Cardiac muscle cell (in vitro differentiated cells and primary cell): ENCODE measurements at regions not wholly inside any gene's neighbourhood (a gene's known extent, or its start where the extent isn't known, plus 50 kb on each side); places are given as distances from the start of the nearest gene placed in this dataset.

Experiments
- DNase-seq, 2 donors: peaks; one replicate each; pipeline versions ENCODE4 v3.0.0 to v3.0.0-alpha.2; 2010 to 2017; ENCODE audit warnings: low read depth in 1 of 2, low spot score in 1 of 2
- H3K27ac ChIP-seq: fragments of 200-600 bp; sonication (generic); 2 replicates; pipeline ENCODE4 v1.5.1; 2016
- H3K27me3 ChIP-seq: fragments of 200-600 bp; sonication (generic); 2 replicates; pipeline ENCODE4 v1.6.0; 2016; ENCODE audit warnings: control low read depth
- H3K36me3 ChIP-seq: fragments of 200-600 bp; sonication (generic); 2 replicates; pipeline ENCODE4 v1.5.1; 2016; ENCODE audit warnings: control low read depth
- H3K4me1 ChIP-seq: fragments of 200-600 bp; sonication (generic); 2 replicates; pipeline ENCODE4 v1.8.1; 2017; ENCODE audit warnings: low read depth, mild to moderate bottlenecking, mixed run types
- H3K4me3 ChIP-seq: fragments of 200-600 bp; sonication (generic); 2 replicates; pipeline ENCODE4 v1.5.1; 2016; ENCODE audit warnings: mild to moderate bottlenecking
- H3K9me3 ChIP-seq: fragments of 200-600 bp; sonication (generic); 2 replicates; pipeline ENCODE4 v1.5.1; 2017; ENCODE audit warnings: low read depth, mild to moderate bottlenecking, control low read depth
- TF ChIP-seq, protein P1 (sequence below): IDR thresholded peaks from 2 replicates; pipeline ENCODE4 v1.5.1; 2012; ENCODE audit warnings: low read depth, mild to moderate bottlenecking, low read length

DNA sequence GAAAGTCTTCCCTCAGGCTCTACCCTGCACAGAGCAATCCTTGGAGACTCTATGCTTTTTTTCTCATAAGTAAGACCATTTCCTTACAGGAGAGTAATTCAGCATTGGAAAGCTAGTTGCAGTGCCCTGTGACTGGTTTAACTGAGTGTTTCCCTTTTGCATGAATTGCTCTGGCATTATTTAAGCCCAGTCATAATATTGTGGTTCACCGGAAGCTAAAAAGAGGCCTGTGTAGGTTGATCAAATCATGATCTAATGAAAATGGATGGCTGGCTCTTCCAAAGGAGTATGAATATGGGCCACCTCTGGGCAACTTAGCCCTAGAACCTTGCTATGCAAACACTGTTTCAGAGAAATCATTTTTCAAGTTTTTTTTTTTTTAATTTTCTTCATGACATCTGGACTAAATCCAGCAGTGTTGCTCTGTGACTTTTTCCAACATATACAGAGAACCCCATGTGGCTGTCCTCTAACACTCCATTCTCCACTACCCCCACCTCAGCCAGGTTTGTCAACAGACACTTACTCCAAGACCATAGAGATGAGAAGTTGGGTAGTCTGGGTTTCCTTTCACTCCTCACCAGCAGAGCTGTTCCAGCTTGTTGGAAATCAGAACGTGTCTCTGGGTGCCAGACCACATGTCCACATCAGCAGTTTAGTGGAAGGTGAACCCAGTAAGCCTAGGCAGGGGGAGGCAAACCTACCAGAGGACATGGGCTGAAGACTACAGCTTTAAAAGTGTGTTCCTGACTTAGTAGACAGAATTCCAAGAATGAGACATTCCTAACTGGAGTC is 175.2 kb upstream of the SLC14A2 start:
- Histone ChIP-seq H3K27me3 (no peaks in the 10 kb centered on the region), H3K36me3 (no peaks in the 10 kb centered on the region), H3K4me1 (peaks cover 26% of the 10 kb centered on the region), H3K9me3 (no peaks in the 10 kb centered on the region), H3K4me3 (no peak overlapping the region), H3K27ac (no peak overlapping the region)
- TF ChIP-seq, protein P1, sequence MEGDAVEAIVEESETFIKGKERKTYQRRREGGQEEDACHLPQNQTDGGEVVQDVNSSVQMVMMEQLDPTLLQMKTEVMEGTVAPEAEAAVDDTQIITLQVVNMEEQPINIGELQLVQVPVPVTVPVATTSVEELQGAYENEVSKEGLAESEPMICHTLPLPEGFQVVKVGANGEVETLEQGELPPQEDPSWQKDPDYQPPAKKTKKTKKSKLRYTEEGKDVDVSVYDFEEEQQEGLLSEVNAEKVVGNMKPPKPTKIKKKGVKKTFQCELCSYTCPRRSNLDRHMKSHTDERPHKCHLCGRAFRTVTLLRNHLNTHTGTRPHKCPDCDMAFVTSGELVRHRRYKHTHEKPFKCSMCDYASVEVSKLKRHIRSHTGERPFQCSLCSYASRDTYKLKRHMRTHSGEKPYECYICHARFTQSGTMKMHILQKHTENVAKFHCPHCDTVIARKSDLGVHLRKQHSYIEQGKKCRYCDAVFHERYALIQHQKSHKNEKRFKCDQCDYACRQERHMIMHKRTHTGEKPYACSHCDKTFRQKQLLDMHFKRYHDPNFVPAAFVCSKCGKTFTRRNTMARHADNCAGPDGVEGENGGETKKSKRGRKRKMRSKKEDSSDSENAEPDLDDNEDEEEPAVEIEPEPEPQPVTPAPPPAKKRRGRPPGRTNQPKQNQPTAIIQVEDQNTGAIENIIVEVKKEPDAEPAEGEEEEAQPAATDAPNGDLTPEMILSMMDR: no peak
- no peak for DNase-seq

DNA sequence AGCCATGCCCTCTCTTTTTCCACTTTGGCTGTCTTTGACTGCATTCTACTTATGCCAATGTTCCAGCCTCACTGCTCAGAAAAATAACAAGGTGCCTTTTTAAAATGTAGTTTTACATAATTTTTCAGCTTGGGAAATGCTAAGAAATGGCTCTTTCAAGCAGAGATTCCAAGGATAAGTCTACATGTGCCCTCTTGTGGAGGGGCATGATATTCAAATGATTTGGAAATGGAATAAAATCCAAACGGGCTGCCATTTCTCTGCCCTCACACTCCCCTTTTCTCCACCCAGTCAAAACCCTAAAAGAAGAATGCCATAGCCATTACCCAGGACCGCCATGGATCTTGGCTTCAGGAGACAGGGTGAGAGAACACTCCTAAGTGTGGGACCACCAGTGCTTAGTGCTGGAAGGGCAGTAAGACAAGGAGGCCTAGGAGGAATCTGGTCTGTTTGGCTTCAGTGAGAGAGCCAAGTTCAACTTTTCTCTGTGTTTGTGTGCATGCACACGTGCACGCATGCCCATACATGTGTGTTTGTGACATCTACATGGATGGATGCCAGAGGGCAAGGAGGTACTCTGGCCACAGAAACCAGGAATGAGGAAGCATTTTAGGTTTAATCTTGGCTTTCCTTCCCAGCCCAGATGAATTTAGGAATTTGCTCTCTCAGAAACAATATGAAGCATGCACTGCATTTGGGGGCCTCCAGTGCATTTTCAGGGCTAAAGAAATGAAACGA is 174.0 kb upstream of the SLC14A2 start:
- DNase-seq: no peak

DNA sequence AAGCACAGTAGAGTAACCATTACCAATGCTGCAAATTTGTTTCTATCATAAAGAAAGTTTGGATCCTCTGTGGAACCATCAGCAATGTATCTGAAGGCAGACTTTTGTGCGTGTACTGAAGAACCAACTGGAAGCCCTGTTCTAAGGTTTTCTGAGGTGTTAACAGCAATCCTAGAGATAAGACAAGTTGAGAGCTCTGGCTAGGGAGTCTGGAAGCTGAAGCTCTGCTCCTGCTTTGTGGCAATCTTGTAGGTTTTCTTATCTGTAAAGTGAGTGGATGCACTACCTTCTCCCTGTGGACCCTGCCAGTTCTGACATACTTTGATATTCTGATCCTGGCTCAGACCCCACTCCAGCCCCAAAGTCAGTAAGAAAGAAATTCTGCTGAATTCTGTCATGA is 171.2 kb upstream of the SLC14A2 start:
- TF ChIP-seq, protein P1: no peak
- H3K4me1 ChIP-seq: peaks cover 15% of the 10 kb centered on the region
- DNase-seq: peak in 1 of 2 donors; percentile 45

More for the DNA sequence above, 174.0 kb upstream of the SLC14A2 start:
- no peaks in the 10 kb centered on the region for H3K27me3 ChIP-seq
- no peaks in the 10 kb centered on the region for H3K9me3 ChIP-seq
- peaks cover 14% of the 10 kb centered on the region for H3K4me1 ChIP-seq
- TF ChIP-seq, protein P1: peak; percentile 8
- no peak overlapping the region for H3K4me3 ChIP-seq
- H3K36me3 ChIP-seq: no peaks in the 10 kb centered on the region
- H3K27ac ChIP-seq: no peak overlapping the region

DNA sequence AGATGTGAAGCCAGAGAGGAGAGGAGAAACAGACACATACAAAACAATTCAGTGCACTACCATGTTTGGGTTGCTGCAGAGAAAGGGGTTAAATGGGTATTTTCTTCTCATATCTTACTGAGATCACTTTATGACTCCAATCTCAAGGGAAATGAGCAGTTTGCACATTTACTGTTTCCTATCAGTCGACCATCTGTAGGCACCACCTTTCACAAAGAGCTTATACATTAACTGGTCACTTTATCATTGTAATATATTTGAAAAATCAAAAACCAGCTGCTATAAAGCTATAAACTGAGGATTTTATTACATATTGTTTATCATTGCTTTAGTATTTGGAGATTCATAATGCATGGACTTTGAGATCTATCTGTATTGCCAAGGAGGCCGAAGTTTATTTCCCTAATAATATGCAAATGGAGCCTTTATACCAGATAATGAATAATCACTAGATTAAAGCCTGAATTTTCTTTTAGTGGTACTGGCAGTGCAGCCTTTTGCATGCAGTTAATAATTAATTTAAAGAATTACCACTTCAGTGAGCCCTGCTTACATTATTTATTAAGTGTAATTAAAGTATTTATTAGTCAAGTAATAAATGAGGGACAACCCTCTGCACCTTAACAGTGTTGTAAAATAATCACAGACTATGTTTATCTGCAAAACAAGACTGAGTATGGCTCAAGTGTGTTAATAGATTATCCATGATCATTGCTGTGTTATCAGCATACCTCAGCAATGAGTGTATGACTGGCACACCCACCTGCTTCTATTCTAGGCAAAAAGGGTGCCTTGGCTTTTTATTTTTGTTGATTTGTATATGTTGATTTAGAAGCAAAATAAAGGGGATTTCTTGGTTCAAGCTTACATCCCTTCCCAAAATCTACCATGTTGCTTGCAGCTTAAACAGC is 167.7 kb upstream of the SLC14A2 start:
- H3K4me3 ChIP-seq: no peak overlapping the region
- H3K4me1 ChIP-seq: peaks cover 15% of the 10 kb centered on the region
- H3K9me3 ChIP-seq: no peaks in the 10 kb centered on the region
- no peak for DNase-seq
- TF ChIP-seq, protein P1: no peak
- no peaks in the 10 kb centered on the region for H3K27me3 ChIP-seq
- H3K27ac ChIP-seq: no peak overlapping the region
- H3K36me3 ChIP-seq: no peaks in the 10 kb centered on the region

More for the DNA sequence above, 171.2 kb upstream of the SLC14A2 start:
- Histone ChIP-seq H3K36me3 (no peaks in the 10 kb centered on the region), H3K9me3 (no peaks in the 10 kb centered on the region), H3K4me3 (no peak overlapping the region), H3K27me3 (no peaks in the 10 kb centered on the region), H3K27ac (no peak overlapping the region)

DNA sequence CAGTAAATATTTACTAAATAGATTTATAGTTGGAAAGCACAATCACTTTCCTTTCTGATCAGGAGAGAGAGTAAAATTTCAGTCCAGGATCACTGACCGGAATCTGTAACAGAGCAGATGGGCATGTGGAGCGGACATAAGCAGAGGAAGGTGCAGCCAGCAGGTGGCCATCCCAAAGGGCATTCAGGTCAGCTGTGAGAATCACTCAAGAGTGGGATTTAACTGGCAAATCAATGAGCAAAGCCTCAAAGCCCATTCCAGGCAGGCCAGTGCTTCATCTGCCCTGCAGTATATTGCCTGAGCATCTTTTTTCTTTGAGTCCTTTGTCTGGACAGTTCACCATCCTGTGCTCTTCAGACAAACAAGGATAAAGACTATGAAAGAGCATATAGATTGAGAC is 166.4 kb upstream of the SLC14A2 start:
- no peak overlapping the region for H3K4me3 ChIP-seq
- H3K27ac ChIP-seq: no peak overlapping the region
- no peaks in the 10 kb centered on the region for H3K36me3 ChIP-seq
- no peaks in the 10 kb centered on the region for H3K27me3 ChIP-seq
- peaks cover 13% of the 10 kb centered on the region for H3K4me1 ChIP-seq
- DNase-seq: no peak
- H3K9me3 ChIP-seq: no peaks in the 10 kb centered on the region
- TF ChIP-seq, protein P1: no peak
